Gastroesophageal sphincter (tissue), 4 donors: ENCODE measurements at regions not wholly inside any gene's neighbourhood (a gene's known extent, or its start where the extent isn't known, plus 50 kb on each side); places are given as distances from the start of the nearest gene placed in this dataset.

ENCODE experiments used
- ATAC-seq: fragments of 150-250 bp; one replicate; pipeline ENCODE4 v1.9.1; 2016; ENCODE audit warnings: mild to moderate bottlenecking, moderate library complexity
- H3K27ac ChIP-seq, 4 donors: fragments of 200-600 bp; sonication (generic) in 3 of 4; 1 replicate in 3 of 4; 2 replicates in 1 of 4; pipeline ENCODE4 v1.5.1; 2016 to 2019
- H3K27me3 ChIP-seq: fragments of 200-600 bp; sonication (generic); one replicate; pipeline ENCODE4 v1.5.1; 2019
- H3K36me3 ChIP-seq, 2 donors: fragments of 200-600 bp; sonication (generic); one replicate each; pipeline ENCODE4 v1.5.1; 2019; ENCODE audit warnings: control low read depth in 1 of 2
- H3K4me1 ChIP-seq, 3 donors: fragments of 200-600 bp; sonication (generic); 1 replicate in 2 of 3; 2 replicates in 1 of 3; pipeline ENCODE4 v1.5.1; 2016 to 2019; ENCODE audit warnings: control low read depth in 2 of 3
- H3K4me3 ChIP-seq, 2 donors: fragments of 200-600 bp; sonication (generic); one replicate each; pipeline ENCODE4 v1.5.1; 2019; ENCODE audit warnings: mild to moderate bottlenecking in 1 of 2, moderate library complexity in 1 of 2
- H3K9me3 ChIP-seq, 3 donors: fragments of 200-600 bp; sonication (generic); one replicate each; pipeline ENCODE4 v1.5.1; 2017 to 2019; ENCODE audit warnings: control low read depth in 2 of 3
- CTCF ChIP-seq, 4 experiments: fragments of 200-600 bp in 2 of 4; fragments of 450-650 bp in 2 of 4; sonication (generic) in 1 of 4; IDR thresholded peaks; one replicate each; pipeline ENCODE4 v1.5.1; 2017 to 2019; ENCODE audit warnings: antibody characterized with exemption in 4 of 4, mild to moderate bottlenecking in 2 of 4, moderate library complexity in 2 of 4
- EP300 ChIP-seq: sonication (generic); formaldehyde crosslinking; IDR thresholded peaks from one replicate; pipeline ENCODE4 v1.6.1; 2017; ENCODE audit warnings: antibody characterized with exemption, mild to moderate bottlenecking
- POLR2A ChIP-seq, 2 donors: fragments of 450-650 bp; IDR thresholded peaks; one replicate each; pipeline ENCODE4 v1.6.1; 2017; ENCODE audit warnings: antibody characterized with exemption in 2 of 2, mild to moderate bottlenecking in 2 of 2, moderate library complexity in 1 of 2
- POLR2AphosphoS5 ChIP-seq: sonication (generic); formaldehyde crosslinking; IDR thresholded peaks from one replicate; pipeline ENCODE4 v1.6.1; 2017; ENCODE audit warnings: antibody characterized with exemption
- WGBS, 2 donors: methylation state at CpG; one replicate each; pipeline ENCODE4 v1.1.5; 2018; ENCODE audit warnings: low coverage in 1 of 2; 5-methylcytosine and 5-hydroxymethylcytosine counted together

GRCh38 chr18:70442933-70443332 is 154.1 kb downstream of the SOCS6 start:
- TF ChIP-seq CTCF (IDR thresholded peaks at IDR 0.05) = no peak
- no peak for TF ChIP-seq POLR2AphosphoS5
- TF ChIP-seq EP300 = no peak
- TF ChIP-seq POLR2A (IDR thresholded peaks at IDR 0.05) = no peak
- H3K4me1 ChIP-seq = no peaks in the 10 kb centered on the region
- no peaks in the 10 kb centered on the region for H3K36me3 ChIP-seq
- H3K27ac ChIP-seq = no peak overlapping the region
- 78 to 86% methylated on average over 4 to 5 of the region's 5 CpGs for WGBS, 2 donors
- peaks cover 9% of the 10 kb centered on the region for H3K27me3 ChIP-seq
- H3K9me3 ChIP-seq = peaks cover 0 to 26% (median 0%) of the 10 kb centered on the region in 3 donors
- no peak for ATAC-seq
- no peak overlapping the region for H3K4me3 ChIP-seq

- TF ChIP-seq CTCF (IDR thresholded peaks at IDR 0.05) = no peak
- no peak for TF ChIP-seq POLR2A (IDR thresholded peaks at IDR 0.05)
- no peak for TF ChIP-seq EP300
- TF ChIP-seq POLR2AphosphoS5 = no peak
- no peaks in the 10 kb centered on the region for H3K36me3 ChIP-seq
- H3K9me3 ChIP-seq = no peaks in the 10 kb centered on the region
- ATAC-seq = no peak
- no peak overlapping the region for H3K4me3 ChIP-seq
- no peaks in the 10 kb centered on the region for H3K4me1 ChIP-seq
- no peaks in the 10 kb centered on the region for H3K27me3 ChIP-seq
- WGBS, 2 donors = 47 to 51% methylated on average over 3 to 4 of the region's 4 CpGs
- H3K27ac ChIP-seq = no peak overlapping the region
Measured at GRCh38 chr18:70432804-70433400, 144.1 kb downstream of the SOCS6 start.

GRCh38 chr18:70431203-70431624 is 142.4 kb downstream of the SOCS6 start:
- TF ChIP-seq EP300 (no peak), POLR2AphosphoS5 (no peak), CTCF (IDR thresholded peaks at IDR 0.05) (no peak), POLR2A (IDR thresholded peaks at IDR 0.05) (no peak)
- 67% methylated on average over 2 of the region's 2 CpGs; no CpG with 5 or more reads in 1 of the 2 donors for WGBS, 2 donors
- ATAC-seq = no peak

GRCh38 chr18:70430501-70431173 is 141.8 kb downstream of the SOCS6 start:
- no peak overlapping the region for H3K27ac ChIP-seq
- H3K27me3 ChIP-seq = no peaks in the 10 kb centered on the region
- ATAC-seq = no peak
- no peaks in the 10 kb centered on the region for H3K4me1 ChIP-seq
- no peaks in the 10 kb centered on the region for H3K9me3 ChIP-seq
- no peak overlapping the region for H3K4me3 ChIP-seq
- TF ChIP-seq POLR2AphosphoS5 (no peak), CTCF (IDR thresholded peaks at IDR 0.05) (no peak), POLR2A (IDR thresholded peaks at IDR 0.05) (no peak)
- WGBS, 2 donors = no CpG with 5 or more reads among the region's 26 CpGs
- no peaks in the 10 kb centered on the region for H3K36me3 ChIP-seq

More at GRCh38 chr18:70431203-70431624, 142.4 kb downstream of the SOCS6 start:
- Histone ChIP-seq H3K4me3 (no peak overlapping the region), H3K9me3 (no peaks in the 10 kb centered on the region), H3K4me1 (no peaks in the 10 kb centered on the region), H3K27ac (no peak overlapping the region), H3K36me3 (no peaks in the 10 kb centered on the region), H3K27me3 (no peaks in the 10 kb centered on the region)

- Histone ChIP-seq H3K9me3 (no peaks in the 10 kb centered on the region), H3K27me3 (no peaks in the 10 kb centered on the region), H3K27ac (no peak overlapping the region), H3K4me3 (no peak overlapping the region), H3K36me3 (no peaks in the 10 kb centered on the region), H3K4me1 (no peaks in the 10 kb centered on the region)
- 91 to 92% methylated on average over 27 to 35 of the region's 36 CpGs for WGBS, 2 donors
- TF ChIP-seq POLR2A (IDR thresholded peaks at IDR 0.05) (no peak), POLR2AphosphoS5 (no peak), EP300 (no peak), CTCF (IDR thresholded peaks at IDR 0.05) (no peak)
- ATAC-seq = no peak
Measured at GRCh38 chr18:70429847-70430500, 141.1 kb downstream of the SOCS6 start.
